K562 (cell line): ENCODE measurements at regions not wholly inside any gene's neighbourhood (a gene's known extent, or its start where the extent isn't known, plus 50 kb on each side); places are given as distances from the start of the nearest gene placed in this dataset.

Source experiments
- CAMTA2 ChIP-seq: fragments of 250-450 bp; sonication (Bioruptor Pico); conservative IDR thresholded peaks from 2 replicates; pipeline ENCODE4 v1.5.1; 2022
- CREM ChIP-seq: IDR thresholded peaks from 2 replicates; pipeline ENCODE4 v1.6.1; 2014; ENCODE audit warnings: antibody characterized with exemption, low read depth
- HDAC1 ChIP-seq, 2 experiments: fragments of 450-650 bp; IDR thresholded peaks; 2 replicates each; pipeline ENCODE4 v1.6.1; 2016 to 2017; ENCODE audit warnings: inconsistent platforms in 1 of 2, mild to moderate bottlenecking in 1 of 2, moderate library complexity in 1 of 2
- HLTF ChIP-seq: fragments of 450-650 bp; IDR thresholded peaks from 2 replicates; pipeline ENCODE4 v1.6.1; 2016
- KHSRP ChIP-seq: fragments of 450-650 bp; IDR thresholded peaks from 2 replicates; pipeline ENCODE4 v1.6.1; 2017
- MCM5 ChIP-seq: fragments of 450-650 bp; IDR thresholded peaks from 2 replicates; pipeline ENCODE4 v1.6.1; 2016; ENCODE audit warnings: low read depth
- MYNN ChIP-seq, 2 experiments: sonication (generic); formaldehyde crosslinking in 1 of 2; IDR thresholded peaks; 2 replicates each; pipeline versions ENCODE4 v1.5.0 to v1.6.1; 2016 to 2020; ENCODE audit warnings: antibody characterized with exemption in 1 of 2, missing genetic modification reagents in 1 of 2
- POLR2AphosphoS5 ChIP-seq: IDR thresholded peaks from 2 replicates; pipeline ENCODE4 v1.6.1; 2011; ENCODE audit warnings: mild to moderate bottlenecking, low read depth, low read length, moderate library complexity; ENCODE audit not compliant: control insufficient read depth, insufficient read depth
- RBM34 ChIP-seq: fragments of 200-400 bp; formaldehyde crosslinking; IDR thresholded peaks from 2 replicates; pipeline ENCODE4 v1.6.1; 2018; ENCODE audit warnings: low read length, borderline replicate concordance; ENCODE audit not compliant: insufficient read depth
- ZBTB11 ChIP-seq, 3 experiments: fragments of 200-800 bp in 1 of 3; fragments of 250-450 bp in 1 of 3; fragments of 450-650 bp in 1 of 3; sonication (Bioruptor Pico) in 1 of 3; sonication (Bioruptor generic) in 1 of 3; formaldehyde crosslinking in 1 of 3; IDR thresholded peaks; 2 replicates each; pipeline versions ENCODE4 v1.6.1 to v1.8.0; 2016 to 2022; ENCODE audit warnings: mild to moderate bottlenecking in 2 of 3, missing genetic modification characterization in 2 of 3, missing compliant biosample characterization in 1 of 3, moderate library complexity in 1 of 3
- ZKSCAN3 ChIP-seq: fragments of 250-450 bp; sonication (Bioruptor Pico); IDR thresholded peaks from 2 replicates; pipeline ENCODE4 v1.4.0; 2020
- ZNF12 ChIP-seq: sonication (generic); formaldehyde crosslinking; IDR thresholded peaks from 2 replicates; pipeline ENCODE4 v1.4.0; 2020; ENCODE audit warnings: mild to moderate bottlenecking, missing genetic modification reagents
- ZNF253 ChIP-seq: fragments of 250-450 bp; sonication (Bioruptor Pico); conservative IDR thresholded peaks from 2 replicates; pipeline ENCODE4 v1.6.1; 2021; ENCODE audit warnings: mild to moderate bottlenecking
- ZNF586 ChIP-seq: fragments of 450-650 bp; formaldehyde crosslinking; conservative IDR thresholded peaks from 2 replicates; pipeline ENCODE4 v1.4.0; 2020; ENCODE audit warnings: mild to moderate bottlenecking, moderate library complexity
- TF ChIP-seq, protein P1 (sequence below): sonication (generic); formaldehyde crosslinking; IDR thresholded peaks from 2 replicates; pipeline ENCODE4 v1.8.1; 2023; ENCODE audit warnings: missing genetic modification reagents, mild to moderate bottlenecking, borderline replicate concordance
- TF ChIP-seq, protein P2 (sequence below): fragments of 200-800 bp; sonication (Bioruptor generic); IDR thresholded peaks from 2 replicates; pipeline ENCODE4 v1.6.1; 2017; ENCODE audit warnings: missing genetic modification characterization, missing compliant biosample characterization
- TF ChIP-seq, protein P3 (sequence below): fragments of 250-450 bp; sonication (Bioruptor Pico); IDR thresholded peaks from 2 replicates; pipeline ENCODE4 v1.8.0; 2021; ENCODE audit warnings: mild to moderate bottlenecking, moderate library complexity

GRCh38 chr16:79869304-79870015, 268.9 kb upstream of the MAF start (continued):
- TF ChIP-seq ZBTB11 (CRISPR knock-in tag; IDR thresholded peaks at IDR 0.05) (peak in 1 of 3 experiments; percentile 78; a peak in 2 of 6 replicates), ZNF12 (no peak), POLR2AphosphoS5 (peak; percentile 85), ZNF253 (CRISPR knock-in tag) (no peak), CAMTA2 (CRISPR knock-in tag) (no peak), HDAC1 (IDR thresholded peaks at IDR 0.05) (no peak), ZNF586 (CRISPR knock-in tag) (0 out of 2 replicates have a peak, but pooled peaks have one; percentile 23), KHSRP (peak; percentile 52; the same call in 1 of the 2 replicates), MYNN (IDR thresholded peaks at IDR 0.05) (0 out of 2 replicates have a peak, but pooled peaks have one; percentile 16), MYNN (CRISPR knock-in tag; IDR thresholded peaks at IDR 0.05) (no peak), HLTF (no peak), MCM5 (no peak), RBM34 (no peak), ZKSCAN3 (CRISPR knock-in tag) (no peak), CREM (peak; percentile 80)
- TF ChIP-seq, protein P1, sequence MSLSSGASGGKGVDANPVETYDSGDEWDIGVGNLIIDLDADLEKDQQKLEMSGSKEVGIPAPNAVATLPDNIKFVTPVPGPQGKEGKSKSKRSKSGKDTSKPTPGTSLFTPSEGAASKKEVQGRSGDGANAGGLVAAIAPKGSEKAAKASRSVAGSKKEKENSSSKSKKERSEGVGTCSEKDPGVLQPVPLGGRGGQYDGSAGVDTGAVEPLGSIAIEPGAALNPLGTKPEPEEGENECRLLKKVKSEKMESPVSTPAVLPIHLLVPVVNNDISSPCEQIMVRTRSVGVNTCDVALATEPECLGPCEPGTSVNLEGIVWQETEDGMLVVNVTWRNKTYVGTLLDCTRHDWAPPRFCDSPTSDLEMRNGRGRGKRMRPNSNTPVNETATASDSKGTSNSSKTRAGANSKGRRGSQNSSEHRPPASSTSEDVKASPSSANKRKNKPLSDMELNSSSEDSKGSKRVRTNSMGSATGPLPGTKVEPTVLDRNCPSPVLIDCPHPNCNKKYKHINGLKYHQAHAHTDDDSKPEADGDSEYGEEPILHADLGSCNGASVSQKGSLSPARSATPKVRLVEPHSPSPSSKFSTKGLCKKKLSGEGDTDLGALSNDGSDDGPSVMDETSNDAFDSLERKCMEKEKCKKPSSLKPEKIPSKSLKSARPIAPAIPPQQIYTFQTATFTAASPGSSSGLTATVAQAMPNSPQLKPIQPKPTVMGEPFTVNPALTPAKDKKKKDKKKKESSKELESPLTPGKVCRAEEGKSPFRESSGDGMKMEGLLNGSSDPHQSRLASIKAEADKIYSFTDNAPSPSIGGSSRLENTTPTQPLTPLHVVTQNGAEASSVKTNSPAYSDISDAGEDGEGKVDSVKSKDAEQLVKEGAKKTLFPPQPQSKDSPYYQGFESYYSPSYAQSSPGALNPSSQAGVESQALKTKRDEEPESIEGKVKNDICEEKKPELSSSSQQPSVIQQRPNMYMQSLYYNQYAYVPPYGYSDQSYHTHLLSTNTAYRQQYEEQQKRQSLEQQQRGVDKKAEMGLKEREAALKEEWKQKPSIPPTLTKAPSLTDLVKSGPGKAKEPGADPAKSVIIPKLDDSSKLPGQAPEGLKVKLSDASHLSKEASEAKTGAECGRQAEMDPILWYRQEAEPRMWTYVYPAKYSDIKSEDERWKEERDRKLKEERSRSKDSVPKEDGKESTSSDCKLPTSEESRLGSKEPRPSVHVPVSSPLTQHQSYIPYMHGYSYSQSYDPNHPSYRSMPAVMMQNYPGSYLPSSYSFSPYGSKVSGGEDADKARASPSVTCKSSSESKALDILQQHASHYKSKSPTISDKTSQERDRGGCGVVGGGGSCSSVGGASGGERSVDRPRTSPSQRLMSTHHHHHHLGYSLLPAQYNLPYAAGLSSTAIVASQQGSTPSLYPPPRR (CRISPR knock-in tag): no peak
- TF ChIP-seq, protein P2, sequence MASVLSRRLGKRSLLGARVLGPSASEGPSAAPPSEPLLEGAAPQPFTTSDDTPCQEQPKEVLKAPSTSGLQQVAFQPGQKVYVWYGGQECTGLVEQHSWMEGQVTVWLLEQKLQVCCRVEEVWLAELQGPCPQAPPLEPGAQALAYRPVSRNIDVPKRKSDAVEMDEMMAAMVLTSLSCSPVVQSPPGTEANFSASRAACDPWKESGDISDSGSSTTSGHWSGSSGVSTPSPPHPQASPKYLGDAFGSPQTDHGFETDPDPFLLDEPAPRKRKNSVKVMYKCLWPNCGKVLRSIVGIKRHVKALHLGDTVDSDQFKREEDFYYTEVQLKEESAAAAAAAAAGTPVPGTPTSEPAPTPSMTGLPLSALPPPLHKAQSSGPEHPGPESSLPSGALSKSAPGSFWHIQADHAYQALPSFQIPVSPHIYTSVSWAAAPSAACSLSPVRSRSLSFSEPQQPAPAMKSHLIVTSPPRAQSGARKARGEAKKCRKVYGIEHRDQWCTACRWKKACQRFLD: peak; percentile 96
- TF ChIP-seq, protein P3, sequence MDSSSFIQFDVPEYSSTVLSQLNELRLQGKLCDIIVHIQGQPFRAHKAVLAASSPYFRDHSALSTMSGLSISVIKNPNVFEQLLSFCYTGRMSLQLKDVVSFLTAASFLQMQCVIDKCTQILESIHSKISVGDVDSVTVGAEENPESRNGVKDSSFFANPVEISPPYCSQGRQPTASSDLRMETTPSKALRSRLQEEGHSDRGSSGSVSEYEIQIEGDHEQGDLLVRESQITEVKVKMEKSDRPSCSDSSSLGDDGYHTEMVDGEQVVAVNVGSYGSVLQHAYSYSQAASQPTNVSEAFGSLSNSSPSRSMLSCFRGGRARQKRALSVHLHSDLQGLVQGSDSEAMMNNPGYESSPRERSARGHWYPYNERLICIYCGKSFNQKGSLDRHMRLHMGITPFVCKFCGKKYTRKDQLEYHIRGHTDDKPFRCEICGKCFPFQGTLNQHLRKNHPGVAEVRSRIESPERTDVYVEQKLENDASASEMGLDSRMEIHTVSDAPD (CRISPR knock-in tag): no peak
